Renal cortex interstitium (tissue), 11 donors: ENCODE measurements at regions not wholly inside any gene's neighbourhood (a gene's known extent, or its start where the extent isn't known, plus 50 kb on each side); places are given as distances from the start of the nearest gene placed in this dataset.
"Not testable (repeated sequence)": the region's sequence is repeated elsewhere in the genome, so short reads cannot be mapped to it uniquely, and the experiment has no call there.

Experiments used
- DNase-seq, 11 donors: peaks; one replicate each; pipeline ENCODE4 v3.0.0-alpha.2; 2013; ENCODE audit warnings: low read depth in 9 of 11, low spot score in 4 of 11; ENCODE audit errors: extremely low read depth in 1 of 11

DNA sequence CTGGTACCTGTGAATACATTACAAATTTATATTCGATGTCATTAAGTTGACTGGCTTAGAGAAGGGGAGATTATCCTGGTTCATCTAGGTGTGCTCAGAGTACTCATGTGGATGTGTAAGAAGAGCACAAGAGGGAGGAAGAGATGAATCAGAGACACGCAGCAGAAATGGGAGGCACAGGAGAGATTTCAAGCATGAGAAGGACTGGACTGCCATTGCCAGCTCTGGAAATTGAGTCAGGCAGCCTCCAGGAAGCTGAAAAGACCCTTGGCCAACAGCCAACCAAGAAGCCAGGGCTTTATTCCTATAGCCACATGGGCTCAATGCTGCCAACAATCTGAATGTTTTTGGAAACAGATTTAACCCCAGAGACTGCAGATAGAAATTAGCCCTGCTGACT is 1390.0 kb downstream of the STIM2 start:
- no peak for DNase-seq

DNA sequence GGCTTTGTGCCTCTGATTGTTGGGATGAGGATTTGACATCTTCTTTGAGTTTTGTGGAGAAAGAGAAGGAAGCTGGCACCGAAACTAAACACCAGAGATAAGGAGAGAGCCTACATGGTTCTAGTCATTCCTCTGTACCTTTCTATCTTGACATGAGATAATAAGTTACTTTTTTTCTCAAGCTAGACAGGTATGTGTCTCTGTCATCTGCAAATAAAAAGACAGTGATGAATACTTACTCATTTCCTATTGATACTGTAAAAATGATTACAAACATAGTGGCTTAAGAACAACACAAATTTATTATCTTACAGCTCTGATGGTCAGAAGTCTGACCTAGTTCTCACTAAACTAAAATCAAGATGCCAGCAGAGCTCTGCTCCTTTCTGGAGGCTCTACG is 1391.2 kb downstream of the STIM2 start:
- DNase-seq, result no peak

DNA sequence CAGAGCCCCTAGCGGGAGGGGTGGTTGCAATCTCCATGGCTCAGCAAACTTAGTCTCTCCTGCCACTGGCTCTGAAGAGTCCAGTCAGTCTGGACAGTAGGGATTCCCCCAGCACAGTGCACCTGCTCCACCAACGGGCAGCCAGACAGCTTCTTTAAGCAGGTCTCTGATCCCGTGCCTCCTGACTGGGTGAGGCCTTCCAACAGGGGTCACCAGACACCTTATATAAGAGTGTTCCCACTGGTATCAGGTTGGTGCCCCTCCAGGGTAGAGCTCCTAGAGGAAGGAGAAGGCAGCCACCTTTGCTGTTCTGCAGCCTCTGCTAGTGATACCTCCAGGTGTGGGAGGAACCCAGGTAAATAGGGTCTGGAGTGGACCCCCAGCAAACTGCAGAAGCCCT is 1393.4 kb downstream of the STIM2 start:
- DNase-seq, result no peak

DNA sequence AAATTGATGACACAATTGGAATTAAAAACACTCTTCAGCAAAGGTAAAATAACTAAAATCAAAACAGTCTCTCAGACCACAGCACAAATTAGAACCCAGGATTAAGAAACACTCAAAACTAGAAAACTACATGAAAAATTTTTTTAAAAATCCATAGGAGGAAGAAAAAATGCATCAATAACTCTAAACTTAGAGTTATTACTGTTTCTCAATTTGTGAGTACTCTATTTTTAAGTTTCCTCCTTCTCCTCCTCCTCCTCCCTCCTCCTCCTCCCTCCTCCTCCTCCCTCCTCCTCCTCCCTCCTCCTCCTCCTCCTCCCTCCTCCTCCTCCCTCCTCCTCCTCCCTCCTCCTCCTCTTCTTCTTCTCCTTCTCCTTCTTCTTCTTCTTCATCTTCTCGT is 1395.7 kb downstream of the STIM2 start:
- no peak for DNase-seq

DNA sequence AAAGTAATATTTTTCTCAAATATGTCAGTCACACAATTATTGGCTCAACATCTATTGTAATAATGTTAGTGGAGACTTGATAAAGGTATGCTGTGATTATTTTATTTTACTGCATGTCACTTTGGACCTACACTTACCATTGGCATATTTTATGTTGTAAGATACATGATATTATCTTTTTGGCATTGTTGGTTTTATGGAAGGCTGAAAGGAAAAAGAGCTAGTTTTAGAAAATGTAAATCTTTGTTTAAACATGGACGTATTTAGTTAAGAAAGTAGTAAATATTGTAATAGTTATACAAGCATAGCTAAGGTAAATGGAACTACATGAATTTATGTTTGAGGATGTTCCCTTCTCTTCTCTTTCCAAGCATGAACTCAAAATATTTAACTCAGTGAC is 1399.3 kb downstream of the STIM2 start:
- no peak for DNase-seq

DNA sequence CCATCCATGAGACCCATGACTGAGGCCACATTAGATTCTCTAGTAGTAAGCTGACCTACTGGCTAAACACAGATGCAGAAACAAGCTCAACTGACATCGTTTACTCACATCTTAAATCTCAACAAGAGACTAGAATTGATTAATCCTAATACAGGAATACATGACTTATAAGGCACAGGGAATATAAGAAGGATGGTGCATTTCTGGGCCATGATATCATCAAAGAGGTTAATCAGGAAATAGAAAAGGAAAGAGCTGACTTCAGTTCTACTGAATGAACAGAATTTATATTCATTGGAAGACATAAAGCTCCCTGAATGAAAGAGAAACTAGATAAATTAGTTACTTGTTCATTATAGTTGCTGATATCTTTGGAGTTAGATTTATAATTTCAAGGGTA is 1406.5 kb downstream of the STIM2 start:
- DNase-seq, result no peak

DNA sequence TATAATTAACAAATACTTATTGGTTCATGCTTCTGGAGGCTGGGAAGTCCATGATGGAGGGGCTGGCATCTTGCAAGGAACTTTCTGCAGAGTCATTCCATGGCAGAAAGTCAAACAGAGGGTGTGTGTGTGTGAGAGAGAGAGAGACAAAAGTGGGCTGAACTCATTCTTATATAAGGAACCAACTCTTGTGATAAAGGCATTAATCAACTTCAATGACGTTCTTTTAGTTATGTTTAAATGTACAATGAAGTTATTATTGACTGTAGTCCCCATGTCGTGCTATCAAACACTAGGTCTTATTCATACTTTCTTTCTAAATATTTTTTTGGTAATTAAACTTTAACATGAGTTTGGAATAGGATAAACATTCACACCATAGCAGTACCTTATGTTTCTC is 1408.8 kb downstream of the STIM2 start:
- DNase-seq, result no peak

DNA sequence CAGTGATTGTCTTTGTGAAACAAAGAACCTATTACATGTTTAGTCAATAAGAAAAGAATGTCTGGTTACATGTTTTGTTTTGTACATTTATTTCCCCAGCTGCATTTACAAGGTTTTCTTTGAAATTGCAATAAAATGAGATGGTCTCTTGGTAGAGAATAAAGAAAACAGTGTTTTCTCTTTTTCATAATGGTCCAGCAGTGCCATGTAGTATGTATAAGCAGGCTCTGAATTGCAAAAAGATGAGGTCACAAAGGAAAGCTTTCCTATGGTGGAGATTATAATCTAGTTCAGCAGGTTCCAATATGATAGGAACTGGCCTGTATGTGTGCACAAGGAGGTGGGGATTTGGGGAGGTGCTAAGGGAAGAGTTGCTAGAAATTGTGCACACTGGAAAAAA is 1417.3 kb downstream of the STIM2 start:
- peak in 1 of 11 donors; percentile 0 for DNase-seq

DNA sequence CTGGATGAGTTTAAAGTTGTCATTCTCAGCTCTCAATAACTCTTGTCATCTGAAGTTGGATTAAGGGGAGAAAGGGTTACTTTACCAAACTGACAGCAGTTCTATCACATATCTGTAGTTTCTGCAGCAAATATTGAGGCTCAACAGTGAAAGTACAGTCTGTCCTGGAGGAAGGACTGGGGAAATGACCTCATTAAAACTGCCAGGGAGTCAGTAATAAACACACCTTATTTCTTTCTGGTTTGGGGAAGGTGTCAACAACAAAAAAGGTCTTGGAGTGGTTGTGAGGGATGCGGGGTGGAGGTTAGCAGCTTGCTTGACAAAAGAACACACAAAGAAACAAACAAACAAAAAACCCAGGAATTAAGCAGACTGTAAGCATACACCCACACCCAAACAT is 1418.0 kb downstream of the STIM2 start:
- no peak for DNase-seq

DNA sequence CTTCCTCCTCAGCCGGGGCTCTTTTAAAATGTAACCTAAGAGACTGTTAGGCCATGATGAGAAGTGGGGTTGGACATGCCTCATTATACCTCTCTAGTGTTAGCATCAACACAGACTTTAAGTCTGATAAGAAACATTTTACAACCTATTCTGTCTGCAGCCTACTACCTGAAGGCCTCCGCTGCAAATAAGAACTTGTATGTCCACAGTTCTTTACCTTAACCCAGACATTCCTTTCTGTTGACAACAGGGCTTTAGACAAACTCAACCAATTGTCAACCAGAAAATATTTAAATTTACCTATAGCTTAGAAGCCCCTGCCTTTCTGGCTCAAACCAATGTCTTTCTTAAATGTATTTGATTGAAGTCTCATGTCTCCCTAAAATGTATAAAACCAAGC is 1418.6 kb downstream of the STIM2 start:
- no peak for DNase-seq

DNA sequence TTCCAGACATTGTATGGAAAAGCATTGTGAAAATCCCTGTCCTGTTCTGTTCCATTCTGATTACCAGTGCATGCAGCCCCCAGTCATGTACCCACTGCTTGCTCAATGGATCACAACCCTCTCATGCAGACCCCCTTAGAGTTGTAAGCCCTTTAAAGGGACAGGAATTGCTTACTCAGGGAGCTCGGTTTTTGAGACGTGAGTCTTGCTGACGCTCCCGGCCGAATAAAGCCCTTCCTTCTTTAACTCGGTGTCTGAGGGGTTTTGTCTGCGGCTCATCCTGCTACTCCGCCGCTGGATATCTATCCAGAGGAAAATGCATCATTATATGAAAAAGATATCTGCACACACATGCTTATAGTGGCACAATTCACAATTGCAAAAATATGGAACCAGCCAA is 1425.6 kb downstream of the STIM2 start:
- not testable (repeated sequence) for DNase-seq

DNA sequence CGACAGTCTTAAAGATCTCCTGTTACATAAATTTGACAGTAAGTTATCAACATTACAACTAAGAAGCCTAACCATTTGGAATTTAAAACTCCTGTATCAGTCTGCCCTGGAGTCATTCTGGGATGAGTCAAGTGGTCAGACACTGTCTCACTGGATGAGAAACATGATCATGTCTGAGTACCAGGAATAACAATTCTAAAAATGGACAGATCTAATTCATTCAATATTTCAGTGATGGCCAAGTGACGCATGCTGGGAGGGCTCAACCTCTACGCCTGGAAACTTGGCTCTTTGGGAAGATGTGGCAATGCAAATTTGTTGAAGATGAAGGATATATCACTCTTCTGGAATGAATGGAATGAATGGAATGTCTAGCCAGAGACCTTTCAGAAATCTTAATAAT is 1427.2 kb downstream of the STIM2 start:
- DNase-seq, result no peak

DNA sequence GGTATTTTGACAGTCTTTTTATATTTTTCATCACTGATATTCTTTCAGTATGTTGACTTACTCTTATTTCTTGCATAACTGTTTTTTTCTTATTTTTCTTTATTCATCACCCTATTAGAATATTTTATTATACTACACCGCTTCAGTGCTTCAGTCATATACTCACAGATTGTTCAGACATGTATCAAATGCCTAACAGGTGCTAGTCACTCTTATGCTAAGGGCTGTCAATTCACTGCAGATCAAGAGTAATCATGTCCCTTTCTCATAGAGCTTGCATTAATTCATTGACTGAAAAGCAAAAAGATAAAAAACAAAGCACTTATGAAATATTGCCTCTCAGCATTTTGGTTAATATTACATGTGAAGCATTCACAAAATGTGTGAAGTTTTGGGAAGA is 1435.6 kb downstream of the STIM2 start:
- no peak for DNase-seq

DNA sequence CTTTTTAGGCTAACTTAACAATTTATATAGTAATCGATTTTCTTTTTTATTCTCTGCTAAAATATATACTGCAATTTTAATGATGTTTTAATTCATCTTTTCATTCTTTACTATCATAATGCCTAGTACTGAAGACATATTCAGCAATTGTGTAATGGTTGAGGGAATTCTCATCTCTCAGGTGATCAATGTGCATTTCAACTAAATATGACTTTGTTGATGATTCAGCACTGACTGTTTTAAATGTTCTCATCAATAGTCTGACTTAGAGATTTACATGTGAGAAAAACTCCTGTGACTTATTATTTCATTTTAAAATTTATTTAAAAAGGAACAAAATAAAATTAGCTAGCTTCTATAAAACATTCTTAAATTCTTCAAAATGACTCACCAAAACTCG is 1450.3 kb downstream of the STIM2 start:
- no peak for DNase-seq

DNA sequence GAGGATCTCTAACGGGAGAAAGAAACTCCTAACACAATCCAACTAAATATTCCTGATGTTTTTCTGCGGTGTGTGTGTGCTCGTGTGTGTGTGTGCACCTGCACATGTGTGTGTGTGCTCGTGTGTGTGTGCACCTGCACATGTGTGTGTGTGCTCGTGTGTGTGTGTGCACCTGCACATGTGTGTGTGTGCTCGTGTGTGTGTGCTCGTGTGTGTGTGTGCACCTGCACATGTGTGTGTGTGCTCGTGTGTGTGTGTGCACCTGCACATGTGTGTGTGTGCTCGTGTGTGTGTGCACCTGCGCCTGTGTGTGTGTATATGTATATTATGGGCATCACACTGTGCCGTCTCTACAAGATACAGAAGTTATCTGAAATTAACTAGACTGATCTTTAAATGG is 1451.9 kb downstream of the STIM2 start:
- DNase-seq, result not testable (repeated sequence)

DNA sequence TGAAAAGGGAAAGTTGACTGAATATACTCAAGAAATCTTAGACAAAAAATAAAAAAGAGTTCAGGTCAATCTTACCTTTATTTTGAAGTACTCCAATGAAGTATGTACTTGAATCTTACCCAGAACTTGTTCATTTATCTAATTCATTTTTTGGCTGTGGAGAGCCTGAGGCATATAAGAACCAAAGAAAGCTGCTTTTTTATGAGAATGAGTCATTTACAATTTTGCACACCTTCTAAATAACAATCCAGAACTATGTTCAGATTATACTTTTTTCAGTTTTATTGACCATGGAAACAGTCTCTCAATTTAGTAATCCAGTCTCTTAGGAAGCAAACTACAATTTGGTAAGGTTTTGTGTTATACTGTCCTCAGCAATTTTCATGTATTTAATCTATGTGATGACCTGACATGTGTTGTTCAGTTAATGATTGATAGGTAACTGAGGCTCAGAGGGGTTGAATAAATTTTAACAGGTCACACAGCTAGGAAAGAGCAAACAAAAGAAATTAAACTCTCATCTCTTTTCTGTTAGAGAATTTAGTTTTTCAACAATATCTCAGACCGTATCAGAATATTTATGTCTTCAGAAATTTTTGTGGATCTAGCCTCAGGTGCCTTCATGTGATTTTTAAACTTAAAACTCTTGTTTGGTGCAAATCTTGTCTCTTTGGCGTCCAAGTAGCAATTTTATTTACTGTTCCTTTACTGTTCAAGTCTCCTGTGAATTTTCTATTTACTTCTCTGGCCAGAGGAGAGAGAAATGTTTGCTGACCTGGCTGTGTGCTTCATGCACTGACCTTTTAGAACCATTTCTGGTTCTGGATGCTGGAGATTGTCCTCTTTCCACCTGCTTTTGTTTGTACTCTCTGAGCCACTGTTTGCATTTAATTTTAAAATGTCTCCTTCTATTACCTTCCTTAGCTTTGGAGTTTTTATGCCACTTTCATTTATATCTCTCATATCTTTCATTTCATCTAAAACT is 1453.4 kb downstream of the STIM2 start:
- no peak for DNase-seq

DNA sequence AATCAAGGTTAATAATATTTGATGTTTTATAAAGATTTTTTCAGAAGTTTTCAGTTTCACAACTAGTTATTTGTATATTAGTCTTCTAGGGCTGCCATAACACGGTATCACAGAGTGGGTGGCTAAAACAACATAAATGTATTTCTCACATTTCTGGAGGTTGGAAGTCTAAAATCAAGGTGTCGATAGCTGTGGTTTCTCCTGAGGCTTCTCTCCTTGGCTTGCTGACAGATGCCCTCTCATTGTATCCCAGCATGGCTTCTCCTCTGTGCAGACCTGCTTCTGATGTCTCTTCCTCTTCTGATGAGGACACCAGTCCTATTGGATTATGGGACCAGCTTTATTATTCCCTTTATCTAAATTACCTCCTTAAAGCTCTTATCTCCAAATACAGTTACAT is 1456.6 kb downstream of the STIM2 start:
- DNase-seq, result no peak

DNA sequence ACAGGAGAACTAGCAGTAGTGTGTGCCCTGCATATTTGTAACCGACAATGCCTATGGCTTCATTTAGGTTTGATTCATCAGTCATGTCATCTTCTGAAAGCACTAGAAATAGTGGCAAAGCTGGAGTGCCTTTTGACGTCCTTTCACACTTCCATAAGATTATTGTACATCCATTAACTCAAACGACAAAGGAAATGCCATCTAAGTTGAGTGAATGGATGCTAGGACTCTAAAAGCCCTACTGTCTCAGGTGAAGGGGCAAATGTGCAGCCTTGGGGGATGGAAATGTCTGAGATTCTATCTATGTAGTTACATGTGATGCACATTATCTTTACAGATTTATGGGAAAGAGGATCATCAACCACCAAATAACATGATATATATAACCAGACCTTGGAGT is 1473.6 kb downstream of the STIM2 start:
- DNase-seq, result no peak

DNA sequence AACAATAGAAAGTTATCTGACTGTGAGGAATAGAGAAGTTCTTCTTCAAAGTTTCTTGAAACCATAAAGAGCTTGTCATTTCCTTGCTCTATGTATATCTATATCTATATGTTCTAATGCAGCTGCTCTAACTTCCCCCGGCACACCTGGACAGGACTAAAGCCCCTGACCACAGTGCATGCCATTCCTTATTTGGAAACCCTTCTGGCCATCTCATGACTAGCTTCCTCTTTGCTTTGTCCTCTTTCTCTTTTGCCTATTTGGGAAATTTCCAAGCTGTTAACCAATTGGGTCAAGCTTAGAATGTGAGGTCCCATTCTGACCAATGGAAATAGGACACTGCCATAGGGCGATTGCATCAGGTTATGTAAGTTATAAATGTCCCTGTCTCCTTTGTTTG is 1481.1 kb downstream of the STIM2 start:
- DNase-seq, result no peak

DNA sequence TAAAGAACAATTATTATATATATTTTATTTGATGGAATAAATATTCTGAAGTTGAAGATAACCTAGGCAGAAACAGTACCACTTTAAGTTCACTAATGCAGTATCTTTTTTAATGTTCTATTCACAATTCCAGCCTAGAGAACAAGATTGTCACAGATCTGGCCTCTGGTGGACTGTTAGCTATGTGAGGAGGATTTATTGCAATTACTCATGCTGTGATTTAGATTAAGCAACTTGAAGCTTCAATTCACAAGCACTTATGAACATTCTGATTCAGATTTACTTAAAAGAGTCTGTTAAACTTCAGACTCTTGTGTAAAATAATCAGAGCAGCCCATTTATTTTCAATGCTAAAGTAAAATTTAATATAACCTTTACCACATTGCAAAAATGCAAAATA is 1489.8 kb downstream of the STIM2 start:
- DNase-seq, result no peak

DNA sequence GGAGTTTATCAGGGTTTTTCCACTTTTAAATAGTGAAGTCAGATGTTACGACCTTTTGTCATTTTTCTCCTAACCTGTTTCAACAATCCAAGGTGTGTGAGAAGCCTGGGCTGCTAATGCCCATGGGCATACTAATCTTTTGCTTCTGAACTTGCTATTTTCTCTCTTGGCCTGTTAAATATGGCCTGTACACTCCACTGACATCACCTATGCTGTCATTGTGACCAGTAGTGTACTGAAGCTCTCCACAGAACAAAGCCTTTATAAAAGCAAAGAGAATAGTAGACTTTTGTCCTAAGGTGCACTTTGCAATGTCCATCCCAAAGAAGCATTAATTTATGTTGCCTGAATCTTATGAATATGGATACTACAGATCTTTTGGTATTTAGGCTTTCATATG is 1490.5 kb downstream of the STIM2 start:
- no peak for DNase-seq
